Suprapubic skin (tissue), 4 donors: ENCODE measurements at regions not wholly inside any gene's neighbourhood (a gene's known extent, or its start where the extent isn't known, plus 50 kb on each side); places are given as distances from the start of the nearest gene placed in this dataset.

ENCODE experiments used
- DNase-seq, 2 donors: peaks; one replicate each; pipeline ENCODE4 v3.0.0-alpha.2; 2019; ENCODE audit warnings: low spot score in 2 of 2
- H3K27ac ChIP-seq: fragments of 200-600 bp; sonication (generic); one replicate; pipeline ENCODE4 v1.5.1; 2019
- H3K27me3 ChIP-seq: fragments of 200-600 bp; sonication (generic); one replicate; pipeline ENCODE4 v1.5.1; 2019
- H3K36me3 ChIP-seq: fragments of 200-600 bp; sonication (generic); one replicate; pipeline ENCODE4 v1.5.1; 2019
- H3K4me1 ChIP-seq: fragments of 200-600 bp; sonication (generic); one replicate; pipeline ENCODE4 v1.5.1; 2019
- H3K4me3 ChIP-seq: fragments of 200-600 bp; sonication (generic); one replicate; pipeline ENCODE4 v1.5.1; 2019; ENCODE audit warnings: mild to moderate bottlenecking
- H3K9me3 ChIP-seq: fragments of 200-600 bp; sonication (generic); one replicate; pipeline ENCODE4 v1.5.1; 2019
- CTCF ChIP-seq, 2 donors: fragments of 200-600 bp in 1 of 2; fragments of 450-650 bp in 1 of 2; sonication (generic) in 1 of 2; IDR thresholded peaks; one replicate each; pipeline ENCODE4 v1.5.1; 2016 to 2019; ENCODE audit warnings: antibody characterized with exemption in 2 of 2, mild to moderate bottlenecking in 1 of 2, moderate library complexity in 1 of 2
- EP300 ChIP-seq: sonication (generic); formaldehyde crosslinking; IDR thresholded peaks from one replicate; pipeline ENCODE4 v1.6.1; 2017; ENCODE audit warnings: antibody characterized with exemption
- POLR2A ChIP-seq, 2 donors: fragments of 450-650 bp; IDR thresholded peaks; one replicate each; pipeline ENCODE4 v1.6.1; 2017; ENCODE audit warnings: antibody characterized with exemption in 2 of 2, mild to moderate bottlenecking in 2 of 2, moderate library complexity in 2 of 2
- POLR2AphosphoS5 ChIP-seq, 3 donors: sonication (generic); formaldehyde crosslinking; IDR thresholded peaks; one replicate each; pipeline ENCODE4 v1.6.1; 2017; ENCODE audit warnings: antibody characterized with exemption in 3 of 3
- WGBS: methylation state at CpG from one replicate; pipeline ENCODE4 v1.1.5; 2018; 5-methylcytosine and 5-hydroxymethylcytosine counted together

GRCh38 chr4:159900562-159900961 lies 797.7 kb downstream of the RAPGEF2 start:
- no peak for DNase-seq
- WGBS, result 97% methylated on average over 1 of the region's 1 CpG
- TF ChIP-seq CTCF (IDR thresholded peaks at IDR 0.05) (no peak), POLR2AphosphoS5 (IDR thresholded peaks at IDR 0.05) (no peak), EP300 (no peak), POLR2A (IDR thresholded peaks at IDR 0.05) (no peak)
- H3K4me1 ChIP-seq, result no peaks in the 10 kb centered on the region
- H3K27me3 ChIP-seq, result no peaks in the 10 kb centered on the region
- H3K4me3 ChIP-seq, result no peak overlapping the region
- H3K36me3 ChIP-seq, result no peaks in the 10 kb centered on the region
- H3K27ac ChIP-seq, result no peak overlapping the region
- no peaks in the 10 kb centered on the region for H3K9me3 ChIP-seq

GRCh38 chr4:159902648-159903047 lies 799.8 kb downstream of the RAPGEF2 start:
- WGBS, result 62% methylated on average over 1 of the region's 1 CpG
- no peaks in the 10 kb centered on the region for H3K9me3 ChIP-seq
- no peak overlapping the region for H3K27ac ChIP-seq
- DNase-seq, result no peak
- H3K27me3 ChIP-seq, result no peaks in the 10 kb centered on the region
- H3K4me1 ChIP-seq, result no peaks in the 10 kb centered on the region
- H3K4me3 ChIP-seq, result no peak overlapping the region
- no peaks in the 10 kb centered on the region for H3K36me3 ChIP-seq
- TF ChIP-seq CTCF (IDR thresholded peaks at IDR 0.05) (no peak), POLR2AphosphoS5 (IDR thresholded peaks at IDR 0.05) (no peak), EP300 (no peak), POLR2A (IDR thresholded peaks at IDR 0.05) (no peak)

- no peaks in the 10 kb centered on the region for H3K27me3 ChIP-seq
- no peak overlapping the region for H3K4me3 ChIP-seq
- no peak for TF ChIP-seq EP300
- no peak for TF ChIP-seq POLR2A (IDR thresholded peaks at IDR 0.05)
- TF ChIP-seq CTCF (IDR thresholded peaks at IDR 0.05), result no peak
- no peak for TF ChIP-seq POLR2AphosphoS5 (IDR thresholded peaks at IDR 0.05)
- H3K36me3 ChIP-seq, result no peaks in the 10 kb centered on the region
- no peaks in the 10 kb centered on the region for H3K9me3 ChIP-seq
- 62% methylated on average over 2 of the region's 2 CpGs for WGBS
- DNase-seq, result no peak
- no peaks in the 10 kb centered on the region for H3K4me1 ChIP-seq
- H3K27ac ChIP-seq, result no peak overlapping the region
Observed at GRCh38 chr4:159904906-159905305, 802.0 kb downstream of the RAPGEF2 start.

GRCh38 chr4:159906051-159906450 lies 803.2 kb downstream of the RAPGEF2 start:
- Histone ChIP-seq H3K36me3 (no peaks in the 10 kb centered on the region), H3K27me3 (no peaks in the 10 kb centered on the region), H3K4me1 (no peaks in the 10 kb centered on the region), H3K9me3 (no peaks in the 10 kb centered on the region), H3K27ac (no peak overlapping the region), H3K4me3 (no peak overlapping the region)
- no peak for DNase-seq
- TF ChIP-seq EP300 (no peak), CTCF (IDR thresholded peaks at IDR 0.05) (no peak), POLR2AphosphoS5 (IDR thresholded peaks at IDR 0.05) (no peak), POLR2A (IDR thresholded peaks at IDR 0.05) (no peak)

DNA sequence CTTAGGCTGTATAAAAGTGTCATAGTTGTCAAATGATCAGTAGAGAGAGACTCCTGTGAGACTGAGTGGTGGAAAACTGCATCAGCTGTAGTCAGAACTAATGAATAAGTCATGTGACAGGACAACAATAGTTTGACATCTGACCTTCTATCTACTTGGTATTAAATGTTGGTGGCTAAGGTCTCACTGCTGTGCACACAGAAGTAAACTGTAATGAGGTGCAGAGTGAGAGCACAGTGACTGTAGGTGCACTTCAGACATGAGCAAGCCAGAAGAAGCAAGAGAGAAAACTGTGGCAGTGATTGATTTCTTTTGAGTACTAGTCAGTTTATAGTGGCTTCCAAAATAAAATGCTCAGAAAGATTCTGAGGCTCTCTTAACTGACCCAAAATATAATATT lies 803.6 kb downstream of the RAPGEF2 start:
- no peak overlapping the region for H3K4me3 ChIP-seq
- no peaks in the 10 kb centered on the region for H3K4me1 ChIP-seq
- H3K27me3 ChIP-seq, result no peaks in the 10 kb centered on the region
- no peaks in the 10 kb centered on the region for H3K9me3 ChIP-seq
- TF ChIP-seq POLR2AphosphoS5 (IDR thresholded peaks at IDR 0.05), result no peak
- H3K27ac ChIP-seq, result no peak overlapping the region
- DNase-seq, result no peak
- no peaks in the 10 kb centered on the region for H3K36me3 ChIP-seq

DNA sequence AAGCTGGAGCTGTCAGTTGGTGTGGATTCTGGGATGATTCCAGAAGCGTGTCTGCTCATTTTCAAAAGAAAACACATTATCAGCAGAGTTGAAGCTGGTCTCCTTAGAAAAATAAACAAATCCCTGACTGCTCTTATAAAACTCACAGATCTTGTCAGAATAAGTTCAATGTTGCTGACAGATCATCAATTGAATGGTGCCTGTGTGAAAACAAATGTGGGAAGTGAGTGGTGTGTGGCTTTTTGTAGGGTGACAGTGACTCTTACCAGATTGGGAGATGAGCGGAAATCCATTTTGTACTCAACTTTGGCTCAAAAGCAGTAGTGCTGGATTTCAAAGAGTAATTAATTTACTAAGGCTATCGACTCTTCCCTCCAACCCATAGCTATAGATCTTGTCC lies 807.8 kb downstream of the RAPGEF2 start:
- Histone ChIP-seq H3K27ac (no peak overlapping the region), H3K9me3 (no peaks in the 10 kb centered on the region), H3K36me3 (no peaks in the 10 kb centered on the region), H3K27me3 (no peaks in the 10 kb centered on the region), H3K4me3 (no peak overlapping the region), H3K4me1 (no peaks in the 10 kb centered on the region)
- TF ChIP-seq EP300, result no peak
- TF ChIP-seq POLR2AphosphoS5 (IDR thresholded peaks at IDR 0.05), result no peak
- no peak for TF ChIP-seq POLR2A (IDR thresholded peaks at IDR 0.05)
- TF ChIP-seq CTCF (IDR thresholded peaks at IDR 0.05), result no peak
- 78% methylated on average over 3 of the region's 3 CpGs for WGBS
- DNase-seq, result no peak
